ENCODE measurements at regions not wholly inside any gene's neighbourhood (a gene's known extent, or its start where the extent isn't known, plus 50 kb on each side); places are given as distances from the start of the nearest gene placed in this dataset.

- H3K9ac ChIP-seq (ENCODE audit: low read depth in 1 of 2, low read length in 2 of 2), result no peak overlapping the region
- H3K27me3 ChIP-seq (ENCODE audit: control insufficient read depth in 4 of 4, insufficient read depth in 4 of 4, low read length in 3 of 4), result peaks cover 0 to 7% (median 0%) of the 10 kb centered on the region in 4 donors
- DNase-seq (ENCODE audit: low spot score), result no peak
- no peak overlapping the region for H3K27ac ChIP-seq (ENCODE audit: low read depth in 1 of 2, low read length in 2 of 2)
- H3K4me3 ChIP-seq (ENCODE audit: low read depth in 1 of 3, low read length in 3 of 3), result no peak overlapping the region
- TF ChIP-seq GABPA (IDR thresholded peaks at IDR 0.05 in 1 of 2, conservative IDR thresholded peaks at IDR 0.05 in 1 of 2) (no peak), RXRA (IDR thresholded peaks at IDR 0.05) (no peak), ATF3 (IDR thresholded peaks at IDR 0.05) (no peak), REST (IDR thresholded peaks at IDR 0.05) (no peak), RAD21 (IDR thresholded peaks at IDR 0.05) (no peak), EGR1 (IDR thresholded peaks at IDR 0.05; ENCODE audit: low read depth in 2 of 2) (no peak), FOXA2 (IDR thresholded peaks at IDR 0.05) (no peak), JUND (IDR thresholded peaks at IDR 0.05) (no peak)
- H3K36me3 ChIP-seq (ENCODE audit: control insufficient read depth in 4 of 4, insufficient read depth in 3 of 4, low read depth in 1 of 4, low read length in 3 of 4), result no peaks in the 10 kb centered on the region
- no peaks in the 10 kb centered on the region for H3K9me3 ChIP-seq (ENCODE audit: control insufficient read depth in 4 of 4, low read length in 3 of 4)
- 85% methylated on average over 3 of the region's 3 CpGs for WGBS
- no peaks in the 10 kb centered on the region for H3K4me1 ChIP-seq (ENCODE audit: control insufficient read depth in 4 of 4, insufficient read depth in 4 of 4, low read length in 3 of 4)
These were observed 121.6 kb upstream of the BEND6 start for GRCh38 chr6:56833127-56833791.

- TF ChIP-seq RXRA (IDR thresholded peaks at IDR 0.05) (no peak), HNF4G (IDR thresholded peaks at IDR 0.05) (no peak), FOXA1 (IDR thresholded peaks at IDR 0.05) (no peak), REST (IDR thresholded peaks at IDR 0.05) (no peak), MAX (IDR thresholded peaks at IDR 0.05) (no peak), JUND (IDR thresholded peaks at IDR 0.05) (no peak), ATF3 (IDR thresholded peaks at IDR 0.05) (no peak), FOXA2 (IDR thresholded peaks at IDR 0.05) (no peak), RAD21 (IDR thresholded peaks at IDR 0.05) (no peak), NR2F2 (IDR thresholded peaks at IDR 0.05) (no peak), TAF1 (conservative IDR thresholded peaks at IDR 0.05) (no peak), SP1 (IDR thresholded peaks at IDR 0.05) (no peak), CTCF (IDR thresholded peaks at IDR 0.05; ENCODE audit: low read depth, low read length, missing input control) (no peak), YY1 (IDR thresholded peaks at IDR 0.05) (no peak), GABPA (IDR thresholded peaks at IDR 0.05 in 1 of 2, conservative IDR thresholded peaks at IDR 0.05 in 1 of 2) (no peak), HNF4A (conservative IDR thresholded peaks at IDR 0.05) (no peak), EGR1 (IDR thresholded peaks at IDR 0.05; ENCODE audit: low read depth in 2 of 2) (no peak)
- TF ChIP-seq, protein P1, sequence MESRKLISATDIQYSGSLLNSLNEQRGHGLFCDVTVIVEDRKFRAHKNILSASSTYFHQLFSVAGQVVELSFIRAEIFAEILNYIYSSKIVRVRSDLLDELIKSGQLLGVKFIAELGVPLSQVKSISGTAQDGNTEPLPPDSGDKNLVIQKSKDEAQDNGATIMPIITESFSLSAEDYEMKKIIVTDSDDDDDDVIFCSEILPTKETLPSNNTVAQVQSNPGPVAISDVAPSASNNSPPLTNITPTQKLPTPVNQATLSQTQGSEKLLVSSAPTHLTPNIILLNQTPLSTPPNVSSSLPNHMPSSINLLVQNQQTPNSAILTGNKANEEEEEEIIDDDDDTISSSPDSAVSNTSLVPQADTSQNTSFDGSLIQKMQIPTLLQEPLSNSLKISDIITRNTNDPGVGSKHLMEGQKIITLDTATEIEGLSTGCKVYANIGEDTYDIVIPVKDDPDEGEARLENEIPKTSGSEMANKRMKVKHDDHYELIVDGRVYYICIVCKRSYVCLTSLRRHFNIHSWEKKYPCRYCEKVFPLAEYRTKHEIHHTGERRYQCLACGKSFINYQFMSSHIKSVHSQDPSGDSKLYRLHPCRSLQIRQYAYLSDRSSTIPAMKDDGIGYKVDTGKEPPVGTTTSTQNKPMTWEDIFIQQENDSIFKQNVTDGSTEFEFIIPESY (IDR thresholded peaks at IDR 0.05), result no peak
- Histone ChIP-seq H3K9me3 (ENCODE audit: control insufficient read depth in 4 of 4, low read length in 3 of 4) (no peaks in the 10 kb centered on the region), H3K27me3 (ENCODE audit: control insufficient read depth in 4 of 4, insufficient read depth in 4 of 4, low read length in 3 of 4) (peaks cover 0 to 4% (median 0%) of the 10 kb centered on the region in 4 donors), H3K4me1 (ENCODE audit: control insufficient read depth in 4 of 4, insufficient read depth in 4 of 4, low read length in 3 of 4) (no peaks in the 10 kb centered on the region), H3K27ac (ENCODE audit: low read depth in 1 of 2, low read length in 2 of 2) (no peak overlapping the region), H3K36me3 (ENCODE audit: control insufficient read depth in 4 of 4, insufficient read depth in 3 of 4, low read depth in 1 of 4, low read length in 3 of 4) (no peaks in the 10 kb centered on the region), H3K4me3 (ENCODE audit: low read depth in 1 of 3, low read length in 3 of 3) (no peak overlapping the region), H3K9ac (ENCODE audit: low read depth in 1 of 2, low read length in 2 of 2) (no peak overlapping the region)
- WGBS, result 78% methylated on average over 3 of the region's 3 CpGs
- DNase-seq (ENCODE audit: low spot score), result no peak
These were observed 122.7 kb upstream of the BEND6 start for GRCh38 chr6:56832225-56832624.
